Motor neuron (in vitro differentiated cells): ENCODE measurements at regions not wholly inside any gene's neighbourhood (a gene's known extent, or its start where the extent isn't known, plus 50 kb on each side); places are given as distances from the start of the nearest gene placed in this dataset.
A peak's percentile ranks its signal among the peaks of the same experiment; 100 is the strongest.

Source experiments
- ATAC-seq, 8 experiments: fragments of 200-7000 bp; cut with Tn5 transposase; replicated peaks in 6 of 8; 2 replicates each; pipeline ENCODE4 v1.8.0; 2021; ENCODE audit warnings: mild to moderate bottlenecking in 8 of 8, moderate library complexity in 8 of 8
- H3K27ac ChIP-seq, 2 donors: fragments of 250-450 bp; sonication (Bioruptor Pico); 2 replicates each; pipeline ENCODE4 v1.9.0; 2021; ENCODE audit warnings: antibody characterized with exemption in 2 of 2, mild to moderate bottlenecking in 2 of 2, moderate library complexity in 1 of 2
- H3K4me1 ChIP-seq, 2 donors: fragments of 250-450 bp; sonication (Bioruptor Pico); replicated peaks in 1 of 2; 2 replicates each; pipeline ENCODE4 v1.6.1; 2021; ENCODE audit warnings: antibody characterized with exemption in 2 of 2, mild to moderate bottlenecking in 2 of 2, moderate library complexity in 1 of 2
- H3K4me3 ChIP-seq, 5 donors: fragments of 250-450 bp; sonication (Bioruptor Pico); 2 replicates each; pipeline ENCODE4 v1.9.0; 2021; ENCODE audit warnings: antibody characterized with exemption in 5 of 5, mild to moderate bottlenecking in 5 of 5, moderate library complexity in 4 of 5
- WGBS, 10 experiments: fragments of 450-650 bp; shearing (Covaris generic); methylation state at CpG; one replicate each; pipeline ENCODE4 v1.0.0; 2022; 5-methylcytosine and 5-hydroxymethylcytosine counted together
- in situ Hi-C, 9 experiments: fragments of 400-800 bp; cut with MboI; loops; one replicate each; pipeline ENCODE4 v1.15.0; 2021; ENCODE audit warnings: low sequenced_read_pairs in 9 of 9, low pct_unique_long_range_greater_than_20kb in 2 of 9; ENCODE audit not compliant: unreplicated experiment in 9 of 9

- Histone ChIP-seq H3K4me3 (no peak overlapping the region), H3K27ac (no peak overlapping the region), H3K4me1 (peaks cover 0 to 22% of the 10 kb centered on the region in 2 donors)
- in situ Hi-C loops, result no loop called here
- peak in 5 of 8 experiments; percentile 38 to 87 (median 83) for ATAC-seq
- 0 to 71% (median 63%) methylated on average over 2 to 7 of the region's 7 CpGs for WGBS, 10 experiments
Measured at GRCh38 chr13:103306163-103306562, 239.9 kb upstream of the SLC10A2 start.

GRCh38 chr13:103303078-103303651 is 236.9 kb upstream of the SLC10A2 start:
- in situ Hi-C loops, result no loop called here
- 3 to 96% (median 74%) methylated on average over 1 to 4 of the region's 4 CpGs for WGBS, 10 experiments
- H3K4me1 ChIP-seq, result peaks cover 0 to 22% of the 10 kb centered on the region in 2 donors
- H3K27ac ChIP-seq, result no peak overlapping the region
- no peak overlapping the region for H3K4me3 ChIP-seq
- no peak for ATAC-seq

GRCh38 chr13:103302676-103303075 is 236.5 kb upstream of the SLC10A2 start:
- peaks cover 0 to 22% of the 10 kb centered on the region in 2 donors for H3K4me1 ChIP-seq
- ATAC-seq, result no peak
- no peak overlapping the region for H3K4me3 ChIP-seq
- in situ Hi-C loops, result no loop called here
- H3K27ac ChIP-seq, result no peak overlapping the region
- 0 to 100% (median 59%) methylated on average over 1 to 3 of the region's 3 CpGs; no CpG with 5 or more reads in 2 of the 10 experiments for WGBS, 10 experiments

- ATAC-seq, result no peak
- H3K4me1 ChIP-seq, result peaks cover 0 to 9% of the 10 kb centered on the region in 2 donors
- in situ Hi-C loops, result no loop called here
- H3K27ac ChIP-seq, result no peak overlapping the region
- WGBS, 10 experiments, result 0 to 93% (median 77%) methylated on average over 1 to 3 of the region's 3 CpGs; no CpG with 5 or more reads in 3 of the 10 experiments
- no peak overlapping the region for H3K4me3 ChIP-seq
Measured at GRCh38 chr13:103299079-103299478, 232.9 kb upstream of the SLC10A2 start.

- in situ Hi-C loops, result no loop called here
- H3K27ac ChIP-seq, result no peak overlapping the region
- H3K4me1 ChIP-seq, result peaks cover 2 to 3% of the 10 kb centered on the region in 2 donors
- WGBS, 10 experiments, result 0 to 100% (median 68%) methylated on average over 1 to 2 of the region's 2 CpGs; no CpG with 5 or more reads in 4 of the 10 experiments
- no peak for ATAC-seq
- H3K4me3 ChIP-seq, result no peak overlapping the region
Measured at GRCh38 chr13:103297083-103297482, 230.9 kb upstream of the SLC10A2 start.

GRCh38 chr13:103291798-103292572 is 225.8 kb upstream of the SLC10A2 start:
- in situ Hi-C loops, result no loop called here
- 0 to 100% (median 40%) methylated on average over 1 to 3 of the region's 3 CpGs for WGBS, 10 experiments
- Histone ChIP-seq H3K4me3 (no peak overlapping the region), H3K27ac (no peak overlapping the region), H3K4me1 (peaks cover 2 to 13% of the 10 kb centered on the region in 2 donors)
- no peak for ATAC-seq

GRCh38 chr13:103291226-103291625 is 225.0 kb upstream of the SLC10A2 start:
- 11 to 100% (median 80%) methylated on average over 1 to 3 of the region's 3 CpGs; no CpG with 5 or more reads in 3 of the 10 experiments for WGBS, 10 experiments
- ATAC-seq, result no peak
- in situ Hi-C loops, result no loop called here
- H3K4me3 ChIP-seq, result no peak overlapping the region
- H3K27ac ChIP-seq, result no peak overlapping the region
- H3K4me1 ChIP-seq, result peaks cover 2 to 13% of the 10 kb centered on the region in 2 donors

GRCh38 chr13:103289681-103290080 is 223.5 kb upstream of the SLC10A2 start:
- ATAC-seq, result no peak
- no peak overlapping the region for H3K4me3 ChIP-seq
- no peak overlapping the region for H3K27ac ChIP-seq
- peaks cover 2 to 13% of the 10 kb centered on the region in 2 donors for H3K4me1 ChIP-seq
- in situ Hi-C loops, result no loop called here

GRCh38 chr13:103288114-103288513 is 221.9 kb upstream of the SLC10A2 start:
- peak in 5 of 8 experiments; percentile 31 to 60 (median 46) for ATAC-seq
- Histone ChIP-seq H3K4me1 (peaks cover 2 to 12% of the 10 kb centered on the region in 2 donors), H3K27ac (no peak overlapping the region), H3K4me3 (no peak overlapping the region)
- in situ Hi-C loops, result no loop called here
- WGBS, 10 experiments, result 0 to 100% (median 83%) methylated on average over 1 to 7 of the region's 7 CpGs; no CpG with 5 or more reads in 1 of the 10 experiments

GRCh38 chr13:103287659-103288058 is 221.4 kb upstream of the SLC10A2 start:
- no peak overlapping the region for H3K4me3 ChIP-seq
- no peak overlapping the region for H3K27ac ChIP-seq
- H3K4me1 ChIP-seq, result peaks cover 0 to 10% of the 10 kb centered on the region in 2 donors
- in situ Hi-C loops, result no loop called here
- no peak for ATAC-seq

GRCh38 chr13:103284466-103284865 is 218.2 kb upstream of the SLC10A2 start:
- WGBS, 10 experiments, result 0 to 100% (median 73%) methylated on average over 1 to 2 of the region's 2 CpGs
- Histone ChIP-seq H3K4me3 (no peak overlapping the region), H3K27ac (no peak overlapping the region), H3K4me1 (peaks cover 0 to 5% of the 10 kb centered on the region in 2 donors)
- in situ Hi-C loops, result no loop called here
- ATAC-seq, result no peak

- no peak for ATAC-seq
- no peak overlapping the region for H3K27ac ChIP-seq
- H3K4me3 ChIP-seq, result no peak overlapping the region
- in situ Hi-C loops, result no loop called here
- peaks cover 0 to 5% of the 10 kb centered on the region in 2 donors for H3K4me1 ChIP-seq
- WGBS, 10 experiments, result 0 to 100% (median 100%) methylated on average over 1 of the region's 1 CpG; no CpG with 5 or more reads in 7 of the 10 experiments
Measured at GRCh38 chr13:103283451-103283820, 217.2 kb upstream of the SLC10A2 start.

GRCh38 chr13:103282571-103283450 is 216.6 kb upstream of the SLC10A2 start:
- Histone ChIP-seq H3K4me1 (peaks cover 0 to 1% of the 10 kb centered on the region in 2 donors), H3K27ac (no peak overlapping the region), H3K4me3 (no peak overlapping the region)
- ATAC-seq, result peak in 3 of 8 experiments; percentile 65 to 84 (median 82)
- WGBS, 10 experiments, result 6 to 100% (median 86%) methylated on average over 3 to 14 of the region's 14 CpGs
- in situ Hi-C loops, result no loop called here
